ENCODE measurements at regions not wholly inside any gene's neighbourhood (a gene's known extent, or its start where the extent isn't known, plus 50 kb on each side); places are given as distances from the start of the nearest gene placed in this dataset.

DNA sequence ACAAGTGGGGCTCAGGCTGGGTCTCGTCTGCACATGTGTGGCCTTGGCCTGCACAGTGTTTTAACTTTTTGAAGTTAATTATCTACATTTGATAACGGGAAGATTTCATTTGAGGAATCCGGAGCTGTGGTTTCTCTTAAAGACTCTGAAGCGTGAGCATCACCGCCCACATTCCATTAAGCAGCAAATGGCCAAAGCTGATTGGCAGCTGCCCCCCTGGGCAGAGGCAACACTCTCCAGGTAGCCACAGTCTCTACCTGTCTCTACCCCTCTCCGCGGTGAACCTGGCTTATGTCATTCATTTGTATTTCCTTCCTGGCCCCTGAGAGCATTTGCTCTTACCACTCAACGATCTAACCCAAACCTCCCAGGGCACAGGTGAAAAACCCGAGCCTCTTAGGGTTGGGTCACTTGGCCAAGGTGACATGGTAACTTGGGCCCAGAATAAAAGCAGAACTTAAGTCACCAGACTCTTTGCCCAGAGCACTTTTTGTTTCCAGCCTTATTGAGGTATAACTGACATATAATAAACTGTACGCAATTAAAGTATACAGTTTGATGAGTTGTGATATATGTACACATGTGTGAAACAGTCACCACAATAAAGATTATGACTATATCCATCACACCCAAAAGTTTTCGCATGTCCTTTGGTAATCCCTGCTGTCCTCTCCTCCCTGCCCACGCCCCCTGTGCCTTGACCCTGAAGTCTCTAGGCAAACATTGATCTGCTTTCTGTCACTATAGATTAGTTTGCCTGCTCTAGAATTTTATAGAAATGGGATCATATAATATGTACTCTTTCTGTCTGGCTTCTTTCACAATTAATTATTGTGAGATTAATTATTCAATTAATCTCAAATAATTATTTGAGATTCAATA is 245.7 kb upstream of the HES1 start:
- TF ChIP-seq CTCF (optimal IDR thresholded peaks at IDR 0.05 in 1 of 3, IDR thresholded peaks at IDR 0.05 in 1 of 3, conservative IDR thresholded peaks at IDR 0.05 in 1 of 3; ENCODE audit: extremely low read depth in 1 of 3, insufficient read depth in 2 of 3, low read length in 3 of 3) (no peak), EZH2 (IDR thresholded peaks at IDR 0.05; ENCODE audit: low read length) (no peak)

Measured in keratinocyte (primary cell).